ENCODE measurements at regions not wholly inside any gene's neighbourhood (a gene's known extent, or its start where the extent isn't known, plus 50 kb on each side); places are given as distances from the start of the nearest gene placed in this dataset.

GRCh38 chr6:48994811-48995210 is 468.2 kb downstream of the MMUT start:
- no peak for TF ChIP-seq EZH2 (IDR thresholded peaks at IDR 0.05; ENCODE audit: borderline replicate concordance, low read length)
- TF ChIP-seq CTCF (IDR thresholded peaks at IDR 0.05; ENCODE audit: low read length): peak; percentile 5; the same call in 1 of the 2 replicates

All from OCI-LY1 (cell line).